Activated CD8-positive, alpha-beta memory T cell treated with anti-CD3 and anti-CD28 coated beads, Interleukin-2, amount 50 U/mL, for 48 hours (primary cell): ENCODE measurements at regions not wholly inside any gene's neighbourhood (a gene's known extent, or its start where the extent isn't known, plus 50 kb on each side); places are given as distances from the start of the nearest gene placed in this dataset.
"Not testable (repeated sequence)": the region's sequence is repeated elsewhere in the genome, so short reads cannot be mapped to it uniquely, and the experiment has no call there.

Experiments used
- DNase-seq: peaks from one replicate; pipeline ENCODE4 v3.0.0-alpha.2; 2020

DNA sequence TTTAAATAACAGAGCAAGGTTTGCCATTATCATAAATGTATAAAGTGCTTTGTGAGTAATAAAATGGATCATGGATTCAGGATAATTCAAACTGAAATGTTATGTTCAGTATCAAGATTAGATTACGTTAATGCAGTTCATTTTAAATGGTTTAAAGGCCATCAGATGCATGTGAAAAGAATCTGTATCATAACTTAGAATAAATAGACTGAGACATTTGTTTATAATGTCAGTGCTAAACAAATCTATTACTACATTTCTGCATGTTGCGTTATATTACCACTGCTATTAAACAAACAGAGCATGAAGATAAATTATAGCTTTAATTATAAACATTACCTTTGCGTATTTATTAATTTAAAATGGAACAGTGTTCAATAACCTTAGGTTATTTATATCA, 160.2 kb downstream of the TOX3 start:
- no peak for DNase-seq

DNA sequence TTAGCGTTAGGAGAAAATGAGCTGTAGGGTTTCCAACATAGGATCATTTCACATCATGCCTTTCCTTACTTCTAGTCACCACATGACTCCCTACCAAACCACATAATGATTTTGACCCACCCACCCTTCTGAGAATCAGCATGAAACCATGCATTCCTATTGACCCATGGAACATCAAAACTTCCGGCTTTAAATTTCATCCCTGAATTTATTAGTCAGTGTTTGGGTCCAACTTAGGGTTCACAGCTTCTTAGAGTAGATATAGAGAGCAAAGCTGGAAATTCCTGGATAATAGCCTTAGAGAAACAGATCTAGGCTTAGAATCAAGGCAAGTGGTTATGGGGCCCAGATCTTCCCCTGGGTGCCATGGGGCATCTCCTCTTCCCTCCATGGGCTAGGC, 162.6 kb downstream of the TOX3 start:
- DNase-seq: no peak

DNA sequence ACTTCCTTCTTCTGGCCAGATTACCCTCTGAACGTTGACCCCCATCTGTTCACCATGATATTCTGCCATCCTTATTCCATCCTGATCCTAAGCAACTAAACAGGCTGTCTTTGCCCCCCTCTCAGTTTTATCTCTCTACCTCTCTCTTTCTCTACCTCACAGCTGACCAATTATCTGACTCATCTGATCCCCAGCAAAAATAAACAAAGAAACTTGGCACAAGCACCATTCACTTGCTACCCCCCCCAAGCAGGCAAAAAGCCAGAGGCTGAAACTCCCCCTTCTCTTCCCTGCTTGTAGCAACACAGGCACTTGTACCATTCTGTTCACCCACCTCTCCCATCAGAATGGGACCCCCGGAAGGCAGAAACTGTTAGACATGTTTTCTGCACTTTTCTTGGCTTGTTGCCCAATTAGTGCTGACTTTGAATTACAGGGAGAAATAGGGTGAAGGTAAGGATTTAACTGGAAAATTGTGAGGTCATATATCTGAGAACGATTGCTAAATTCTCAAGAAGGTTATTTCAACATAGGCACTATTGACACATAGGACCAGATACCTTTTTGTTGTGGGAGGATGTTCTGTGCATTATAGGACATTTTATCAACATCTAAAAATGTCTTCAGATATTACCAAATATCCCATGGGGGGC, 163.2 kb downstream of the TOX3 start:
- DNase-seq: no peak

DNA sequence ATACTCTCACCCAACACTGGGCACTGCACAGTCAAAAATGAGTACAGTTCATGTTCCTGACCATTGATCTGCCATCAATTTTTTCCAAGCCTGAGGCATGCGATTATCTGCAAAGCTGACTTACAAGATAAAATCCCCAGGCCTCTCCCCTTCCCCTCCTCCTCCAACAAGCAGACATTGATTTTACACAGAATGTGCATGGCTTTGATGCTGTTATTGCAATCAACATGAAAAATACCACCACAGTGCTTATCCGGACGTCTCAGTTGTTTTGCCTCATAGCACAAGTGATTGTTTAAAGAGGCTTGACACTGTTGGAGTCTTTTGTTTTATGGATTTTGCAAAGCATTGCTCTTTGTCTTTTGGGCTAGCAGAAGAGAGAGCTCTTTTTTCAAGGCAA, 163.8 kb downstream of the TOX3 start:
- DNase-seq: no peak

DNA sequence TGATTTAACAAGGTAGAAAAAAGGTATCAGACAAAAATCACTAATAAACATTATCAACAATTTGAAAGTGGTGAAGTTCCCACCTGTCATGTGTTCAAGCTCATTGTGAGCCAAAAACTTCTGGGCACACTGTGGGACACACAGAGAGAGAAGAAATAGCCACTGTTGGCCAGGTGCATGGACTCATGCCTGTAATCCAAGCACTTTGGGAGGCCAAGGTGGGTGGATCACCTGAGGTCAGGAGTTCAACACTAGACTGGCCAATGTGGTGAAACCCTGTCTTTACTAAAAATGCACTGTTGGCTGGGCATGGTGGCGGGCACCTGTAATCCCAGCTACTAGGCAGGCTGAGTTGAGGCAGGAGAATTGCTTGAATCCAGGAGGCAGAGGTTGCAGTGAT, 167.4 kb downstream of the TOX3 start:
- no peak for DNase-seq

DNA sequence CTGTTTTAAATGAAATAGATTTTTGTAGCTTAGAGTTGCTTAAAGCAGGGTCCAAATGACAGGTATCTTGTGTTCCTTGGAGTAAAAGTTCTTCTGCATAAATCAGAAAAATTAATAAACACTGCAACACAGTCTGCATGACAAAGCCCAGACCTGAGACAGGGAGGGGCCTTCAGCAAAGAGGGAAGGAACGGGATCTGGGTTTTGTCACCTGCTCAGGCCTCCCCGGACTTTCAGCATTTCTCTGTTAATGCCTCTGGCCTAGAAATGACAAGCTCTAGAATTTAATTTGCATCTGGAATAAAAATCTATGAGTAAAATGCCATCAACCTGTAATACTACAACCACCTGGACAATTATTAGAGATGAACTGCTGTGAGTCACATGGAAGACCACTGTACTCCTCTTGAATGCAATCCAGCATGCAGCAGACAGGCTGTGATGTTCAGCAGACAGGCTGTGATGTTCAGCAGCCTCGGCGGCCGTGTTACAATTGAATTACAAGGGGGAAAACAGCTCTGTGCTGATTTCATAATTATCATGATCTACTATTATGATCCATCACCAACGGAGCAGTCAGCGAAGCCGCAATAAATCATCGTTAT, 170.2 kb downstream of the TOX3 start:
- DNase-seq: no peak

DNA sequence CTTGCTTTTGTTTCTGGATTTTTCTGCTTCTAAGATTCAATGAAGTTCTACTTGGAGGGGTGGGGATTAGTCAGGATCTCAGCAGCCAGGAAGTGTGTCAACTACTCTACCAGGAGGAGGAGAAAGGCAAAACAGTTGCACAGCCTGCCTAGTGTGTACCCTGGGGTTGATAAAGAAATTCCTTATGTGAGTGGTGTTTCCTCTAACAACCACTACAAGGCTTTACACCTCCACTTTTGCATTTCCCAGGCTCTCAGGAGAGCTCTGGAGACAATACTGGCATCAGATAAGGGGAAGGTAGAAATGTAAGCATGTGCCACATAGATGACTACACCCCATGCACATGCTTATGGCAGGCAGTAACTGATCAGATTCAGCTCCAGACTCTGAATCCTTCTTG, 174.6 kb downstream of the TOX3 start:
- DNase-seq: no peak

DNA sequence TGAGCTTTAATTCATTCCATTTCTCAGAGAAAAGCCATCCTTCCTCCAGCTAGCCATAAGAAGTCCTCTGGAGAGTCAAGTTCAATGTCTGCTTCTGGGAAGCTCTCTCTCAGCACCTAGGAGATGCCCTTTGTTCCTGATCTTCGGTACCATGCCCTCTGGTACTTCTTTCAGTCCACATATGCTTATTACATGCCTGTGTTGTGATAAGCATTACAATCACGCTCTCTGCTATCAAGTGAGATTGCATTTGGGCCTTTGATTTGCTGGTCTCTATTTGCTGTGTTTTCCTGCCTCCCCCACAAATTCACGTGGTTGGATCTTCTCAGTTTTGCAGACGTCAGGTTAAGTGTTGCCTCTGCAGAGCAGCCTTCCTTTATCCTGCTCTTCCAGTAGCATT, 178.1 kb downstream of the TOX3 start:
- no peak for DNase-seq

DNA sequence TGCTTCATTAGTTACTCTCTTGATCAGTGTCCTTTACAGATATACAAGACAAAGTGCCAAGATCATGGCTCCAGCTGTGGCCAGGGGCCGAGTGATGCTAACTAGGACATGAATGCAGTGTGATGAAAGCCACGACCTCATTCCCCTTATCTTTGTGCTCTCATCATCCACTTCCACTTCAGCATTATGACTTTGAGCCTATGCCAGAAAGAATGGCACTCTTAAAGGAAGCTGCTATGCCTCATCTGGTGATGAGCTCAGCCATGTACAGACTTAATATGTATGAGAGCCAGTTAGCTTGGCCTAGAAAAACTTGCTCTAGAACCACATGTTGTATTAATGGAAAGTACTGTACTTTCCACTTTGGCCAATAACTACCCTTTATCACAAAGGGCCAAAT, 179.1 kb downstream of the TOX3 start:
- no peak for DNase-seq

DNA sequence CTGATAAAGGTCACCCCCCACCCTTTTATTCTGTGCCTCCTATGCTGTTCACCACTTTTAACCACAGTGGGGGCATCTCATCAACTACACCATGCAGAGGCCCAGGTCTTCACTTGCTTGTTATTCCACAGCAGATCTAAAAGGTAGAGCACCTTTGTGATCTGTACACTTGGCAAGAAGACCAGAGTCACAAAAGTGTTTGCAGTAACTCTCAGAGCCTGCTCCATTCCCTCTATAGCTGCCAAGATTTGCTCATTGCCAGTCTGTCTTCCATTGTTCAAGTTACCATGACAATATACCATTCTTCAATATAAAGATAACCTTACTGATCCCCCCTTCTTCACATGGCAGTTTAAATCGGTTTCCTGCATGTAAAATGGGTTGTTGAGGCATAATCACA, 180.0 kb downstream of the TOX3 start:
- no peak for DNase-seq

DNA sequence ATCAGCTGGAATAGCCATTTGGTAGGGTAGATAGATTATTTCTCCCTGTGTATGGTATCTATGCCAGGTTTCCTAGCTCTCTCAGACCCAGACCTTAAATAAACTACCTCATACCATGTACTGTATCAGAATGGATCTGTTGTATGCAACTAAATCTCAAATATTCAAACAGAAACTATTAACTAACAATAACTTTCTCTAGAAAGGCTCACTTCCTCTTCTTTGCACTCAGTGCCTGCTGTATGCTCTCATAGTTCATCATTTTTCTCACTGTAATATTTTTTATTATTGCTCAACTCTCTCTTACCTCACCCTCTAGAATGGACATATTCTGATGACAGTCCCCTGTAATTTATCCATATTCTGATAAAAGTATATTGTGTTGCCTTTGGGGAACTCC, 182.4 kb downstream of the TOX3 start:
- no peak for DNase-seq

DNA sequence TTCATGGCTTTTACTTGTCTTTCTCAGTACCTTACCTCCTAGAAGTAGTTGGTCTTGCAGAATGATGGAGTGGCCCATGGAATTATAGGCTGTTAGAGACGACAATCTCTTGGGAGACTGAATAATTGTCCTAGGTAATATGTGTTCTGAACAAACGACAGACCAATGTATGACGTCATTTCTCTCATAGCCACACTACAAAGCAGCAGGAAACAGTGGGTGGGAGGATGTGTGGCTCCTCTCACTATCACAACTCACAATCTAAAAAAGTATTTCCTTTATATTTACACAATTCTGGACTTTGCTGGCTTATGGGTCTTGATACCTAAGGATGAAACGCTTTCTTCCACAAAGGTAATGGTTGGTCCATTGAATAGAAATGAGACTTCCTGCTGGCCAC, 183.9 kb downstream of the TOX3 start:
- no peak for DNase-seq

DNA sequence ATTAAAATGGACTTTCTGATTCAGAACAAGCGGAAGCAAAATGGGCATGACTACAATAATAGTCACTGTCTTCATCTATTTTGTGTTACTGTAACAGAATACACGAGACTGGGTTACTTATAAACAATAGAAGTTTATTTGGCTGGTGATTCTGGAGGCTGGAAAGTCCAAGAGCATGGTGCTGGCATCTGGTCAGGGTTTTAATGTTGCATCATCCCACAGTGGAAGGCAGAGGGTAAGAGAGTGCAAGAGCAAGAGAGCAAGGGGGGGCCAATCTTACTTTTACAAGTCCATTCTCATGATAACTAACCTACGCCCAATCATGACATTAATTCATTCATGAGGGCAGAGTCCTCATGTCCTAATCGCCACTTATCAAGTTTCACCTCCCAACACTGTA, 189.2 kb downstream of the TOX3 start:
- DNase-seq: no peak

DNA sequence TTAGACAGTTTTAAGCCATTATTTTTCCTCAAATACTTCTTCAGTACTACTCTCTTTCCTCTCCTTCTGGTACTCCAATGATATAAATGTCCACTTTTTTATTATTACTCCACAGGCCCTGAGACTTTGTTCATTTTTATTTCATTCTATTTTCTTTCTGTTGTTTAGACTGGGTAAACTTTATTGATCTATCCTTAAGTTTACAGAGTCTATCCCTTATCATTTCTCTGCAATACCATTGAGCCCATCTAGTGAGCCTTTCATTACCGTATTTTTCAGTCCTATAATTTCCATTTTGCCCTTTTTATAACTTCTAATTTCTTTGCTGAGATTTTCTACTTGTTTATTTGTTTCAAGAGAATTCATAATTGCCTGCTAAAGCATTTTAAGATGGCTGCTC, 193.7 kb downstream of the TOX3 start:
- no peak for DNase-seq

DNA sequence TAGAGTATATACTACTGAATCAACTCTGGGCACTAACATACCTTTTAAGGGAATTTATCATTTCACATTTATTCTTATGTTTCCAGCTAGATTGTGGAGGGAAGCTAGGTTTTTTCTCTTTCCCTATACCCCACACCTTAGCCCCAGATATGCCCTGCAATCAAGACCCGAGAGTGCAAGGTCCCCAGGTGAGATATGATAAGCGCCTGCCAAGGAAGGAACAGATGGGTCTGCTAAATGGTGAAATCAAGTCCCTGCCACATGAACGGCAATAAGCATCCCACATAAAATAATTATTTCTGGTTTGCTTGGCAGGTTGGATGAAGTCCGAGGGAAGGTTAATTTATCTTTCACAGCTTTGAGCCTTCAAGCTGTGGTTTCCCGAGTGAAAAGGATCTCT, 195.5 kb downstream of the TOX3 start:
- DNase-seq: no peak

DNA sequence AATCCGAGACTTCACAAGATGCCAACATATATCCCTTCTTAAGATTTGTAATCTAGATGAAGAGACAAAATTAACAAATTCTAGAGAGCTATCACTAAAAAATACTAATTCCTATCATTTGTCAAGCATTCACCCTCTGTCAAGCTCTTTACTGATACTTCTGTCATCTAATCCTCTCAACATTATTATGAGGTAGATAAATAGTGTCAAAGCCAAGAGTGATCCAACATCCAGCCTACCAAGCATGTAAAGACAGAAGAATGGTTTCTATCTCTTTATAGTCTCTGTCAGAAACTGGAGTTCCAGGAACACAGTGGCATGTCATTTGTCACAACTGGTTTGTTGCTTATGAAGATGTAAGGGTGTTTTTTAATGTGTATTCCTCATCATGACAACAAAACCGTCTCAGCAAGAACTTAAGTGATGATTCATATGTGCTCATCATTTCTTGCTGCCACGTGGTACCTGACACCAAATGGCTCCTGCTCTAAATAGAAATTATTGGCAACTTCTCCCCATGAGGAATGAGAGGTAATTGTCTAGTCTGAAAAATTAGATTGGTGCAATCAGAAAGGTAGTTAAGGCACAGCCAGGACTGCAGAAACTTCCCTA, 196.8 kb downstream of the TOX3 start:
- DNase-seq: no peak

DNA sequence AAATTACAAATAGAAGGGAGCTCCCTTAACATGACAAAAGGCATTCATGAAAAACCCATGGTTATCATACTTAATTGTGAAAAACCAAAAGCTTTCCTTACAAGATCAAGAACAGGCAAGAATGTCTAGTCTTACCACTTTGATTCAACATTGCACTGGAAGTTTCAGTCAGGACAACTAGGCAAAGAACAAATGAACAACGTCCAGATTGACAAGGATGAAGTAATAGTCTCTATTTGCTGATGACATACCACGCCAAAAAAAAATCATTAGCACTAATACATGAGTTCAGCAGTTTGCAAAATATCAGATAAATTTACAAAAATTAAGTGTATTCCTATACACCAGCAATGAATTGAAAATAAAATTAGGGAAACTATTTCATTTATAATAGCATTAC, 200.2 kb downstream of the TOX3 start:
- no peak for DNase-seq

DNA sequence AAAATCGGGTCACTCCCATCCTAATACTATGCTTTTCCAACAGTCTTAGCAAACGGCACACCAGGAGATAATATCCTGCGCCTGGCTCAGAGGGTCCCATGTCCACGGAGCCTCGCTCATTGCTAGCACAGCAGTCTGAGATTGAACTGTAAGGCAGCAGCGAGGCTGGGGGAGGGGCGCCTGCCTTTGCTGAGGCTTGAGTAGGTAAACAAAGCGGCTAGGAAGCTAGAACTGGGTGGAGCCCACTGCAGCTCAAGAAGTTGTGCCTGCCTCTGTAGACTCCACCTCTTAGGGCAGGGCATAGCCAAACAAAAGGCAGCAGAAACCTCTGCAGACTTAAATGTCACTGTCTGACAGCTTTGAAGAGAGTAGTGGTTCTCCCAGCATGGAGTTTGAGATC, 213.3 kb downstream of the TOX3 start:
- not testable (repeated sequence) for DNase-seq

DNA sequence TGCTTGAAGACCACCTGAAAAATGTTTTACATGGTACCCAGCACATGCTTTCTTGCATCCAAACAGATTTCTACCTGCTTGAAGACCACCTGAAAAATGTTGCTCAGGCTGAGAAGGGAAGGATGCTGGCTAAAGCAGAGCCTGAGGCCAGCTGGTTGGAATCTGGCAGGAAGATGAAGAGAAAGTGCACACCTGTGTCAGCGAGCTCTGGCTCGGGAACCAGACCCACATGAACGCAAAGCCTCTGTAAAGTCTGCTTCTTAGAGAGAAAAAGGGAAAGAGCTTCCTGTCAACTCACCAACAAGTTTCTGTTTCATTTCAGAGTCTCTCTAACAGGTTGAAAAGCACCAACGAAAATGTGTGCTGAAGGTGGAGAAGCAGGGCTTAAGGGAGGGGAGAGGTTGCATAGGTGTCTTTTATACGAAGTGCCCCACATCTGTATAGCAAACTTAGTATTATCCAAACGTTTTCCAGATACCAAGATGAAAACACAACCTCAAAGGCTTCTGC, 226.0 kb downstream of the TOX3 start:
- DNase-seq: no peak

DNA sequence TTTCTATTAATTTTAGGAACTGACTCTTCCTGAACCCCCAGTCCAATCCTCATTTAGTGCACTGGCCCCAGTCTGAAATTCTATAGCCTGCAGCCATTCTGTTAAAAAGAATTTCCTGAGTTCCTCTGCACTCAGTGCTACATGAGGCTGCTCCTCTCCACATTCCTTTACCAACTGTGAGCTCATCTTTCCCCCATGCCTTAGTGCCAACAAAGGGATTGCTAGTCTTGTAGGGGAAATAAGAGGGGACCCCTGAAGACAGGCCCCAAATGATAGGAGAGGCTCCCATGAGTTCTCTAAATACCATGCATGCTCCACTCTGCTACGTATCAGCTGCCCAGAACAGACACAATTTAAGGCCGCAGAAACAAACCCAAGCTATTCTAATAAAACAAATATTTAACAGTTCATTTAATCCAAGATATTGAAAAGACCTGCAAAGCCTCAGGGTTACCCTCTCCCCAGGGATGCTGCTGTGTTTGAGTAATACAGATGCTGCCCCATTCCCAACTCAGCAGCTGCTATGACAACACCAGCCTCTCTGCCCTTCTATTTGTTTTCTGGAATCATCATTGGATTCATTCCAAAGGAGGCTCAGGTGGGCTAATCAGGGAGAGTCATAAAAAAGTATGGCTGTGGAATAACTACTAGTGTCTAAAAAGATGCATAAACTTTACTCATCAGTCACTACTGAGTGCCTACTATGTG, 228.5 kb downstream of the TOX3 start:
- no peak for DNase-seq

DNA sequence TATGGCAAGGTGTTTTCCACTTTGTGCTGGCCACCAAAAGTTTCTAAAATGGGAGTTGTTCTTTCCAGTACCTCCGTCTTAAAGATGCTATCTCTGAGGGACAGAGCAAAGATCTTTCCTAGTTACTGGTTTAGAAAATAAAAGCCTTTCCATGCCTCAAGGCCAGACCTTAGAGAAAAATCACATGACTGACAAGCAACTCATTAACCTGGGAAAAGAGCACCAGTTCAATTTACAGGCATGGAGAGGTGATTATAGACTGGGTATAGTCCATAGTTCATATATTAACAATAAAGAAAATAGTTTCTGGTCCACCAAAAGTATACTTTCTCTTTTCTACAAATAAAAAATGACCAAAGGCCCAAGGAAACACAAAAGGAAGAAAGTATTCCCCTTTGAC, 230.7 kb downstream of the TOX3 start:
- DNase-seq: no peak

DNA sequence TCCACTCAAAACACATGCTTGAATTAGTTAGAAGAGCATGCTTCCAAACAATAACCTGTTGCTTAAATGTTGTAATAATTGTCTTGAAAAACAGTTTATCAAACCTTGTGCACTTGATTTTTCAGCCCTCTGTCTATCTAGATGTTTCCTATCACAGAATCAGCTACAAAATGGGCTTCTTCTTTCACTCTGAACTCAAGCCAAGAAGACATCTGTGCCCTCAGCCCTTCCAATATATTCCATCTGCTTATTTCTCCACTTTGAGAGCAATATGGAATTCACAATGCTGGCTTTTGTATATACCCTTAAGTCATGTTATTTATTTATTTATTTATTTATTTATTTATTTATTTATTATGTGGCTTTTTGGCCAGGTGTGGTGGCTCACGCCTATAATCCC, 234.2 kb downstream of the TOX3 start:
- DNase-seq: no peak

DNA sequence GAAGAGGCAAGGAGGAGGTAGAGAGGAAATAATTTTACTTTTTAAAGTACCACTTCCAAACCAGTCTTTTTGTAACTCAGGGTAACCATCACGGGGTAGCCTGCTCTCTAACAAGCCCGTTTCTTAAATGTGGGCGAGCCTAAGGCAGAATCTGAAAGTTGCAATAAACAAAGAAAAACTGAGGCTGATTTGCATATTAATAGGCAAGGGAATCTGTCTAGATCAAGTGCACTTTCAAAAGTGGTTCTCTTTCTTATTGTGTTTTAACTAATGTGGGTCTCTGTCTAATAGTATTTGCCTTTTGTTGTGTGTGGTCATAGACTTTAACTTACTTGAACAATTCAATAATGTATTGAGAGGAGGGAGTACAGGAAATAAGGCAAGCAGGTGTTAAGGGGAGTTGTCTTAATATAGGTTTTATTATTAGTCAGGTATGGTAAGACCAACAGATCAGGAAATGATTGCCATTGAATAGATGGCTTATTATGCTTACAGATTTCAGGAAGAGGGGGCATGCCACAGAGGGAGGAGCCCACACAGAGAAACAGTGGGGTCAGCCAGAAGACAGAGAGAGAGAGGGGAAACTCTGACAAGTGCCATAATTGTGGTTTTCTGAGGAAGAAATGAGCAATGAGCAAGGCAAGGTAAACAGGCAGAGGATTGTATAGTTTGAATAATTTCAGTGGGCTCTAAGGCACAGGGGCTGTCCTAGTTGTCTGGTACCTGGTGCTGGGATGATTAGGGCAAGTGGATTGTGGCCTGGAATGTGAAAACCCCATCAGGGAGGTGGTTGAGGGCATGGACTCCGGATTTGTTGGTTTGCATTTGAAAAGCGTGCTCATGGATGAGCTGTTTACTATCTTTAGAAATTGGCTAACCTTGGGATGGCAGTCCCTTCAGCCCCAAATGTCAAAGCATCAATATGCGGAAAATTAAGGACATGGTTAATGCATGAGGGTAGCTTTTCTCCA, 237.2 kb downstream of the TOX3 start:
- no peak for DNase-seq
